ENCODE measurements at regions not wholly inside any gene's neighbourhood (a gene's known extent, or its start where the extent isn't known, plus 50 kb on each side); places are given as distances from the start of the nearest gene placed in this dataset.

GRCh38 chr2:37427241-37427640, 82.8 kb downstream of the QPCT start:
- no peak for TF ChIP-seq EZH2 (IDR thresholded peaks at IDR 0.05)
- TF ChIP-seq POLR2AphosphoS5 (IDR thresholded peaks at IDR 0.05; ENCODE audit: borderline replicate concordance, low read depth, low read length) = no peak
- TF ChIP-seq FOXP2 (optimal IDR thresholded peaks at IDR 0.05; ENCODE audit: control extremely low read depth, extremely low read length, insufficient read depth) = no peak

Measured in SK-N-MC (cell line).